ENCODE measurements at regions not wholly inside any gene's neighbourhood (a gene's known extent, or its start where the extent isn't known, plus 50 kb on each side); places are given as distances from the start of the nearest gene placed in this dataset.

- Mint-ChIP-seq H3K27me3 (ENCODE audit: low read depth) (peaks cover 9% of the 10 kb centered on the region), H3K4me3 (no peak overlapping the region), H3K36me3 (ENCODE audit: insufficient read depth in 1 of 3, low read depth in 3 of 3) (peaks cover 22 to 29% (median 24%) of the 10 kb centered on the region in 3 experiments), H3K27ac (no peak overlapping the region), H3K9me3 (peaks cover 89 to 92% of the 10 kb centered on the region in 2 experiments), H3K4me1 (no peaks in the 10 kb centered on the region)
- H3K79me1 ChIP-seq (ENCODE audit: insufficient read depth, low read depth, low read length, poor library complexity, severe bottlenecking): no peaks in the 10 kb centered on the region
- H3K9ac ChIP-seq (ENCODE audit: extremely low read depth, insufficient read length, low read length): no peak overlapping the region
- TF ChIP-seq CTCF (conservative IDR thresholded peaks at IDR 0.05): no peak
- H2AFZ ChIP-seq (ENCODE audit: low read length): no peak overlapping the region
- no peak overlapping the region for H2AK5ac ChIP-seq (ENCODE audit: insufficient read length, low read length)
- no peaks in the 10 kb centered on the region for H3K27me3 ChIP-seq (ENCODE audit: insufficient read depth, low read length)
- no peak overlapping the region for H4K5ac ChIP-seq (ENCODE audit: insufficient read length, low read depth, low read length)
- WGBS (ENCODE audit: extremely low coverage, insufficient read length, low lambda C conversion rate): no CpG with 5 or more reads among the region's 30 CpGs
- no peak overlapping the region for H2BK15ac ChIP-seq (ENCODE audit: low read depth, low read length)
- DNase-seq: no peak
- H3K27ac ChIP-seq (ENCODE audit: insufficient read length, low read depth, low read length): no peak overlapping the region
- no peak overlapping the region for H2BK5ac ChIP-seq (ENCODE audit: insufficient read length, low read length)
- H3K79me2 ChIP-seq (ENCODE audit: insufficient read depth, low read length): no peaks in the 10 kb centered on the region
- no peak overlapping the region for H3K56ac ChIP-seq (ENCODE audit: insufficient read length, low read depth, low read length)
- no peak overlapping the region for H3K18ac ChIP-seq (ENCODE audit: insufficient read length, low read depth, low read length)
- H2BK12ac ChIP-seq (ENCODE audit: insufficient read length, low read depth, low read length): no peak overlapping the region
- no peak overlapping the region for H2BK20ac ChIP-seq (ENCODE audit: low read depth, low read length, poor library complexity, severe bottlenecking)
- H3K4ac ChIP-seq (ENCODE audit: low read depth, low read length): no peak overlapping the region
- H3K9me3 ChIP-seq (ENCODE audit: control insufficient read depth, low read depth, low read length): peaks cover 74% of the 10 kb centered on the region
- no peak overlapping the region for H3K14ac ChIP-seq (ENCODE audit: insufficient read depth, low read length)
- no peaks in the 10 kb centered on the region for H4K20me1 ChIP-seq (ENCODE audit: control insufficient read depth, insufficient read depth, insufficient read length)
- H3T11ph ChIP-seq (ENCODE audit: low read length): no peak overlapping the region
- no peak overlapping the region for H4K8ac ChIP-seq (replicated peaks; ENCODE audit: insufficient read length, low read depth, low read length)
- no peak overlapping the region for H2BK120ac ChIP-seq (ENCODE audit: low read depth, low read length, poor library complexity, severe bottlenecking)
- no peak overlapping the region for H4K91ac ChIP-seq (ENCODE audit: insufficient read length, low read depth, low read length)
- H3K23me2 ChIP-seq (ENCODE audit: insufficient read length, low read depth, low read length, poor library complexity, severe bottlenecking): no peaks in the 10 kb centered on the region
- no peak overlapping the region for H3K4me2 ChIP-seq (ENCODE audit: insufficient read depth, insufficient read length, low read length)
- H3K4me1 ChIP-seq (ENCODE audit: insufficient read depth, low read length): no peaks in the 10 kb centered on the region
- H3K23ac ChIP-seq (ENCODE audit: insufficient read length, low read depth, low read length): no peak overlapping the region
Measured at GRCh38 chr7:57819491-57819981, 369.6 kb downstream of the ZNF716 start.

Measured in H9 (cell line).